SK-N-SH (cell line): ENCODE measurements at regions not wholly inside any gene's neighbourhood (a gene's known extent, or its start where the extent isn't known, plus 50 kb on each side); places are given as distances from the start of the nearest gene placed in this dataset.

Experiments used
- CTCF ChIP-seq: fragments of 200-600 bp; sonication (generic); IDR thresholded peaks from 2 replicates; pipeline ENCODE4 v1.6.1; 2017; ENCODE audit warnings: antibody characterized with exemption, mild to moderate bottlenecking, moderate library complexity
- EP300 ChIP-seq, 2 experiments: IDR thresholded peaks; 2 replicates each; pipeline versions ENCODE4 v1.4.0 to v1.6.1; 2012; ENCODE audit warnings: borderline replicate concordance in 1 of 2, low read depth in 1 of 2, low read length in 1 of 2
- EZH2phosphoT487 ChIP-seq: fragments of 200-600 bp; sonication (generic); IDR thresholded peaks from 2 replicates; pipeline ENCODE4 v1.6.1; 2017; ENCODE audit warnings: low read depth, mixed run types, mild to moderate bottlenecking, antibody characterized with exemption, moderate library complexity, borderline replicate concordance
- FOXM1 ChIP-seq: IDR thresholded peaks from 2 replicates; pipeline ENCODE4 v1.4.0; 2012; ENCODE audit warnings: low read depth, mild to moderate bottlenecking
- GABPA ChIP-seq: IDR thresholded peaks from 2 replicates; pipeline ENCODE4 v1.4.0; 2012; ENCODE audit warnings: low read depth, mild to moderate bottlenecking
- PBX3 ChIP-seq: IDR thresholded peaks from 2 replicates; pipeline ENCODE4; 2012
- POLR2AphosphoS5 ChIP-seq: IDR thresholded peaks from 2 replicates; pipeline ENCODE4 v1.6.1; 2012; ENCODE audit warnings: low read depth, low read length
- REST ChIP-seq: IDR thresholded peaks from 2 replicates; pipeline ENCODE4 v1.6.1; 2012; ENCODE audit warnings: mild to moderate bottlenecking, low read depth, low read length, moderate library complexity
- RFX5 ChIP-seq: IDR thresholded peaks from 2 replicates; pipeline ENCODE4 v1.6.1; 2012; ENCODE audit warnings: mild to moderate bottlenecking, improper control_type of control experiment, low read length
- TAF1 ChIP-seq: IDR thresholded peaks from 2 replicates; pipeline ENCODE4 v1.6.1; 2012; ENCODE audit warnings: low read depth, mild to moderate bottlenecking, low read length, moderate library complexity, borderline replicate concordance
- TEAD4 ChIP-seq: IDR thresholded peaks from 2 replicates; pipeline ENCODE4 v1.4.0; 2012; ENCODE audit warnings: mild to moderate bottlenecking, borderline replicate concordance; ENCODE audit not compliant: insufficient read depth
- USF2 ChIP-seq: fragments of 150-350 bp; IDR thresholded peaks from 2 replicates; pipeline ENCODE4 v1.6.1; 2017; ENCODE audit warnings: antibody characterized with exemption, low read length, low read depth, borderline replicate concordance
- ZBTB33 ChIP-seq: IDR thresholded peaks from 2 replicates; pipeline ENCODE4 v1.4.0; 2012; ENCODE audit warnings: low read depth, borderline replicate concordance

GRCh38 chr4:79015411-79015810, 76.2 kb upstream of the PAQR3 start:
- TF ChIP-seq TEAD4 (no peak), RFX5 (no peak), PBX3 (no peak), EP300 (IDR thresholded peaks at IDR 0.05; ENCODE audit: borderline replicate concordance in 1 of 2, low read depth in 1 of 2, low read length in 1 of 2) (no peak), POLR2AphosphoS5 (no peak), CTCF (no peak), REST (no peak), GABPA (no peak), FOXM1 (no peak), ZBTB33 (no peak), USF2 (no peak), EZH2phosphoT487 (no peak), TAF1 (no peak)
